C4-2B (cell line): ENCODE measurements at regions not wholly inside any gene's neighbourhood (a gene's known extent, or its start where the extent isn't known, plus 50 kb on each side); places are given as distances from the start of the nearest gene placed in this dataset.

Experiments used
- ZFX ChIP-seq: fragments of 450-650 bp; IDR thresholded peaks from 2 replicates; pipeline ENCODE4 v1.6.1; 2017
- TF ChIP-seq, protein P1 (sequence below): fragments of 450-650 bp; conservative IDR thresholded peaks from 2 replicates; pipeline ENCODE4 v1.5.1; 2017; ENCODE audit warnings: mild to moderate bottlenecking

DNA sequence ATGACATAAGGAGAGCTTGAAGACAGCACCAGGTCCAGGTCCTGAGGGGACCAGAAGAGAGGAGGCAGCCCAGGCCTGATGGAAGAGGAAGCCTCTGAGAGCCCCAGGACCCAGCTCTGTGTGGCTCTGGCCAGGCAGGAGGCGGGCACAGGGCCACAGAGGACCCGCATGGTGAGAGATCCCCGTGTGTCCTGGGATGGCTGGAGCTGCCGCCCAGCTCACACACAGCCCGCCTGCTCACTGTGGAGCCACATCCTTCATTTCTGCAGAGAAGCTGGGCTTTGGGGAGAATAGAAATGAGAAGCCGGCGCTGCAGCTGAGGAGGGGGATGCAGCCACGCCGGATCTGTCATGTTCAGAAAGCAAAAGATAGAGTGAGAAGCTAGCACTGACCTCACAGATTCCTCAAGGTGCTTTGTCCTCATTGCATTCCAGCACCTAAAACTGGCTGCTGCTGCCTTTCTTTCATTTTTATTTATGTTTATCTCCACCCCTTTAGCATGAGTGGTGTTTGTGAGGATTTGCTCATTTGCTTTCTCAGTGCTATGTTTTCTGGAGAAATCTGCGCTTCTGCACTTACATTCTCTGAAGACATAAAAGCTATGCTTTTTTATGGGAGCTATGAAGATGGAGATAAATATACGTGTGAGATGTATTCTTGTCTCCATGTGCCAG is 307.6 kb upstream of the MYT1L start:
- TF ChIP-seq, protein P1, sequence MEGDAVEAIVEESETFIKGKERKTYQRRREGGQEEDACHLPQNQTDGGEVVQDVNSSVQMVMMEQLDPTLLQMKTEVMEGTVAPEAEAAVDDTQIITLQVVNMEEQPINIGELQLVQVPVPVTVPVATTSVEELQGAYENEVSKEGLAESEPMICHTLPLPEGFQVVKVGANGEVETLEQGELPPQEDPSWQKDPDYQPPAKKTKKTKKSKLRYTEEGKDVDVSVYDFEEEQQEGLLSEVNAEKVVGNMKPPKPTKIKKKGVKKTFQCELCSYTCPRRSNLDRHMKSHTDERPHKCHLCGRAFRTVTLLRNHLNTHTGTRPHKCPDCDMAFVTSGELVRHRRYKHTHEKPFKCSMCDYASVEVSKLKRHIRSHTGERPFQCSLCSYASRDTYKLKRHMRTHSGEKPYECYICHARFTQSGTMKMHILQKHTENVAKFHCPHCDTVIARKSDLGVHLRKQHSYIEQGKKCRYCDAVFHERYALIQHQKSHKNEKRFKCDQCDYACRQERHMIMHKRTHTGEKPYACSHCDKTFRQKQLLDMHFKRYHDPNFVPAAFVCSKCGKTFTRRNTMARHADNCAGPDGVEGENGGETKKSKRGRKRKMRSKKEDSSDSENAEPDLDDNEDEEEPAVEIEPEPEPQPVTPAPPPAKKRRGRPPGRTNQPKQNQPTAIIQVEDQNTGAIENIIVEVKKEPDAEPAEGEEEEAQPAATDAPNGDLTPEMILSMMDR = no peak
- no peak for TF ChIP-seq ZFX
